NCI-H2171 (cell line): ENCODE measurements at regions not wholly inside any gene's neighbourhood (a gene's known extent, or its start where the extent isn't known, plus 50 kb on each side); places are given as distances from the start of the nearest gene placed in this dataset.

Experiments
- DNase-seq: peaks from one replicate; lab custom pipeline; 2025; lab: John Stamatoyannopoulos, UW

DNA sequence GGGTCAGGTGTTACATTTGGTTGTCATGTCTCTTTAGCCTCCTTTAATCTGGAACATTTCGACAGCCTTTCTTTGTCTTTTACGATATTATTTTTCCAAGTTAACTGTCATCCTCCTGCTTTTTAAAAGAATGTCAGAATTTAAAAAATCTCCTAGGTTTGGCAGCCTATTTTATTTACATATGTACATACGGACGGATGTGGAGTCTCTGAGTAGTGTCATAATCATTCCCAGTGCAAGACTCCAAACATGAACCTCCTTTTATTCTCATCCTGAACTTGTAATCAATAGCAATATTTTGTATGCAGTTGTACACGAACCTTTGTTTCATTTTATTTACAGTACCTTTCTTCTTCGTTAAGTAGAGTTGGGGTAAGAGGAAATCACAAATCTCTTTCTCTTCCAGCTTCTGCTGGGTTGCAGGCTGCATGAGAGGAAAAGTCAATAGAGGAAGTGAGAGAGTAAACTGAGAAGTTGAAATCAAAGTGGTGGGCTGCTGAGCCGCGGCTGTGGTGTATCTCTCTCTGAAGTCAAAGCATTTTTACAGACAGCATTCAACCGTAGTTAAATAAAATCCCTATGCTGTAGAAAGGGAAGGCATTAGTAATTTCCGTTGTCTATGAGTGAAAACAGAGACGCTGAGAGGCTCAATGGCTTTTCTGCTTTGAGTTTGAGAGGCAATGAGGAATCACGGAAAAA lies 53.9 kb upstream of the RPS6KA3 start:
- no peak for DNase-seq

DNA sequence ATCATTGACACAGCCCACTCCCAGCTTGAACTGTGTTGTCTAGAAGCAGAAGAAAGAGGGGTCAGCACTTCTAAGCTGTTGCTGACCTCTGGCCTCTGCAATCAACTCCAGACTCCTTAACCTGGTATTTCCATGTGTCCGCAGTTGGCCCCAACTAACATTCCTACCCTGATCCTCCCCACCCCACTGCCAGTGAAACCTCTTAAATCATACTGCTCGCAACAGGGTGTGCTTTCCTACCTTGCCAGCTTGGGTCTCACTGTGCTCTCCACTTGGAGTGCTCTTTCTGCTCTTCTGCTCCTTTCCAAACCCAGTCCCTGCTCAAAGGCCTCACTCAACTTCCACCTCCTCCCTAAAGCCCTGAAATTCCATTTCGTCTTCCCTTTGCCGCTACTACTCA lies 52.3 kb upstream of the RPS6KA3 start:
- no peak for DNase-seq

DNA sequence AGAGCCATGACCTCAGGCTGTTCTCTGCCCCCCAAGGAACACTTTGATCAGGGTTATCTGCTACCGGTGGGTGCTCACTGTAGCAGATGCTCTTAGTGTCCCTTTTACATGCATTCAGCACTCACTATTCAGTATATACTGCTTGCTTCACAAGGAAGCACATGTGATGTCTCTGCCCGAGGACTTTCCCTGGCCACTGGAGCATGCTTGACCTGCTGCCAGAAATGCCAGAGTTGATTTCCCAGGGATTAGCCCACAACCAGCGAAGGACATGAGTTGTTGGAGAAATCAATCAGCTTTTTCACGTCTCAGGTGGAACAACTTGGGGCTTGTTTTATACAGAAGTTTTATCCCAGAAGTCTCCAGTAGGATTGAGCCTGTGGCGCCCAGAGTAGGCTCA lies 51.2 kb upstream of the RPS6KA3 start:
- DNase-seq: no peak
